Sigmoid colon (tissue), 6 donors: ENCODE measurements at regions not wholly inside any gene's neighbourhood (a gene's known extent, or its start where the extent isn't known, plus 50 kb on each side); places are given as distances from the start of the nearest gene placed in this dataset.

ENCODE experiments used
- DNase-seq: peaks from one replicate; pipeline ENCODE4 v3.0.0-alpha.2; 2019
- H3K27ac ChIP-seq, 4 donors: fragments of 200-600 bp; sonication (generic); one replicate each; pipeline ENCODE4 v1.5.1; 2016 to 2019; ENCODE audit warnings: mild to moderate bottlenecking in 1 of 4
- H3K27me3 ChIP-seq, 3 donors: fragments of 200-600 bp; sonication (generic); one replicate each; pipeline ENCODE4 v1.5.1; 2019; ENCODE audit warnings: mild to moderate bottlenecking in 1 of 3
- H3K36me3 ChIP-seq, 4 donors: fragments of 200-600 bp; sonication (generic); one replicate each; pipeline ENCODE4 v1.5.1; 2016 to 2019
- H3K4me1 ChIP-seq, 4 donors: fragments of 200-600 bp; sonication (generic); one replicate each; pipeline ENCODE4 v1.5.1; 2017 to 2019
- H3K4me3 ChIP-seq, 4 donors: fragments of 200-600 bp; sonication (generic); one replicate each; pipeline ENCODE4 v1.5.1; 2017 to 2019; ENCODE audit warnings: mild to moderate bottlenecking in 2 of 4, moderate library complexity in 1 of 4
- H3K9me3 ChIP-seq, 4 donors: fragments of 200-600 bp in 3 of 4; sonication (generic) in 3 of 4; one replicate each; pipeline versions ENCODE4 v1.5.1 to v1.6.1; 2013 to 2019
- EP300 ChIP-seq, 4 donors: sonication (generic); formaldehyde crosslinking; IDR thresholded peaks; one replicate each; pipeline ENCODE4 v1.6.1; 2017; ENCODE audit warnings: antibody characterized with exemption in 4 of 4
- POLR2A ChIP-seq, 2 donors: fragments of 450-650 bp; IDR thresholded peaks; one replicate each; pipeline ENCODE4 v1.6.1; 2016; ENCODE audit warnings: antibody characterized with exemption in 2 of 2, mild to moderate bottlenecking in 2 of 2, moderate library complexity in 2 of 2
- POLR2AphosphoS5 ChIP-seq, 4 donors: sonication (generic); formaldehyde crosslinking; IDR thresholded peaks; one replicate each; pipeline ENCODE4 v1.6.1; 2017; ENCODE audit warnings: antibody characterized with exemption in 4 of 4
- WGBS, 2 donors: extraction: QIAGEN DNeasy Blood & Tissue Kit; methylation state at CpG; one replicate each; pipeline ENCODE4 v1.1.7; 2013; 5-methylcytosine and 5-hydroxymethylcytosine counted together
- intact Hi-C: fragments of 100-400 bp; cut with DNase I; formaldehyde crosslinking; loops from one replicate; pipeline ENCODE4 v1.15.1; 2023
- TF ChIP-seq, protein P1 (sequence below), 4 experiments: fragments of 450-650 bp in 3 of 4; fragments of 200-600 bp in 1 of 4; IDR thresholded peaks; one replicate each; pipeline ENCODE4 v1.5.1; 2016 to 2019; ENCODE audit warnings: antibody characterized with exemption in 4 of 4, mild to moderate bottlenecking in 3 of 4, moderate library complexity in 2 of 4
- donor health status: healthy with polysubstance abuse.
- donor health status: healthy.

DNA sequence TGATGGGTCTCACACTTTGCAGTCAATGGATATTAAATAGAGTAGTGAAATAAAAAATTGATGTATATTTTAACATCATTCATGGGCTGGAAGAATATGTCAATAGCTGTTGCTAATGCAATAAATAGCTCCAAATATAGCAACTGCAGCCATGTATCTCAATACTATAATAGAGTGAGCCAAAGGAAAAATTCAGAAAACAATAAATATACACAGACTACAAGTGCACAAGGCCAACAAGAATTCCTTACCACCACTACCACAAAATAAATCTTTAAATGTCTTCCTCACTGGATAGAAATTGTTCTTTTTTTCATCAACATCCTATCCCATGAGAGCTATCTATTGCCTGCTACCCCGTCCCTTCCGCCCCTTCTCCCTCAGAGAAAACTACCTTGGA, 113.1 kb upstream of the TRIM24 start:
- no peak for DNase-seq
- Histone ChIP-seq H3K9me3 (peaks cover 0 to 15% (median 11%) of the 10 kb centered on the region in 4 donors), H3K36me3 (no peaks in the 10 kb centered on the region), H3K4me3 (no peak overlapping the region), H3K27me3 (no peaks in the 10 kb centered on the region), H3K4me1 (no peaks in the 10 kb centered on the region), H3K27ac (no peak overlapping the region)
- 92 to 97% methylated on average over 2 of the region's 2 CpGs for WGBS, 2 donors
- no peak for TF ChIP-seq POLR2AphosphoS5 (IDR thresholded peaks at IDR 0.05)
- no peak for TF ChIP-seq POLR2A (IDR thresholded peaks at IDR 0.05)
- TF ChIP-seq, protein P1, sequence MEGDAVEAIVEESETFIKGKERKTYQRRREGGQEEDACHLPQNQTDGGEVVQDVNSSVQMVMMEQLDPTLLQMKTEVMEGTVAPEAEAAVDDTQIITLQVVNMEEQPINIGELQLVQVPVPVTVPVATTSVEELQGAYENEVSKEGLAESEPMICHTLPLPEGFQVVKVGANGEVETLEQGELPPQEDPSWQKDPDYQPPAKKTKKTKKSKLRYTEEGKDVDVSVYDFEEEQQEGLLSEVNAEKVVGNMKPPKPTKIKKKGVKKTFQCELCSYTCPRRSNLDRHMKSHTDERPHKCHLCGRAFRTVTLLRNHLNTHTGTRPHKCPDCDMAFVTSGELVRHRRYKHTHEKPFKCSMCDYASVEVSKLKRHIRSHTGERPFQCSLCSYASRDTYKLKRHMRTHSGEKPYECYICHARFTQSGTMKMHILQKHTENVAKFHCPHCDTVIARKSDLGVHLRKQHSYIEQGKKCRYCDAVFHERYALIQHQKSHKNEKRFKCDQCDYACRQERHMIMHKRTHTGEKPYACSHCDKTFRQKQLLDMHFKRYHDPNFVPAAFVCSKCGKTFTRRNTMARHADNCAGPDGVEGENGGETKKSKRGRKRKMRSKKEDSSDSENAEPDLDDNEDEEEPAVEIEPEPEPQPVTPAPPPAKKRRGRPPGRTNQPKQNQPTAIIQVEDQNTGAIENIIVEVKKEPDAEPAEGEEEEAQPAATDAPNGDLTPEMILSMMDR (IDR thresholded peaks at IDR 0.05) = no peak
- no peak for TF ChIP-seq EP300 (IDR thresholded peaks at IDR 0.05)
- intact Hi-C loops = no loop called here

DNA sequence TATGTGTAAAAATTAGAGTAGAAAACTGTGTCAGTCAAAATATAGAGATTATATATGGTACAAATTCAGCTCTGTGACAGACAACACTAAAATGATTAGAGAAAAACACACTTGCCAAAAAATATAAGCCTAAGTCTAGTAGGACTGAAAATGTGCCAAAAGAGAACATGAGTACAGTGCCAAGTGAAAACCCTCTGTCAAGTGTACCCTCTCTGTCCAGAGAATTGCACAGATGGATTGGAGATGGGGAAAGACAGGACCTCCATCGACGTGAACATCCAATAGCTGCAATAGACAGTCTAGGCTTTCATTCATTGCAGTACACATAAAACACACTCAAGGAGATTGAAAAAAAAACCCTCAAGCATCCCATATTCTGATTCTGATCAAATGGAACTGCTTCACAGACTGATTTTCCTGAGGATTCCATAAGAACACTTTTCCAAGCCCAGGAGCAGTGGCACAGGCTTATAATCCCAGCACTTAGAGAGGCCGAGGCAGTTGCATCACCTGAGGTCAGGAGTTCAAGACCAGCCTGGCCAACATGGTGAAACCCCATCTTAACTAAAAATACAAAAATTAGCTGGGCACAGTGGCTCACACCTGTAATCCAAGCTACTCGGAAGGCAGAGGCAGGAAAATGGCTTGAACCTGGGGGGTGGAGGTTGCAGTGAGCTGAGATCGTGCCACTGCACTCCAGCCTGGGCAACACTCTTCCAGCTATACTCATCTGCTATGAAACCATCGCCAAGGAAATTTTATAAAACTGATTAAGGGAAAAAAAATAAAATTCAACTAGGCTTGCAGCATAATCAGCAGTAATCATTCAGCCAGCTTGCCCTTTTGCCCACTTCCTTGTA, 110.0 kb upstream of the TRIM24 start:
- no peak overlapping the region for H3K27ac ChIP-seq
- intact Hi-C loops = no loop called here
- DNase-seq = no peak

DNA sequence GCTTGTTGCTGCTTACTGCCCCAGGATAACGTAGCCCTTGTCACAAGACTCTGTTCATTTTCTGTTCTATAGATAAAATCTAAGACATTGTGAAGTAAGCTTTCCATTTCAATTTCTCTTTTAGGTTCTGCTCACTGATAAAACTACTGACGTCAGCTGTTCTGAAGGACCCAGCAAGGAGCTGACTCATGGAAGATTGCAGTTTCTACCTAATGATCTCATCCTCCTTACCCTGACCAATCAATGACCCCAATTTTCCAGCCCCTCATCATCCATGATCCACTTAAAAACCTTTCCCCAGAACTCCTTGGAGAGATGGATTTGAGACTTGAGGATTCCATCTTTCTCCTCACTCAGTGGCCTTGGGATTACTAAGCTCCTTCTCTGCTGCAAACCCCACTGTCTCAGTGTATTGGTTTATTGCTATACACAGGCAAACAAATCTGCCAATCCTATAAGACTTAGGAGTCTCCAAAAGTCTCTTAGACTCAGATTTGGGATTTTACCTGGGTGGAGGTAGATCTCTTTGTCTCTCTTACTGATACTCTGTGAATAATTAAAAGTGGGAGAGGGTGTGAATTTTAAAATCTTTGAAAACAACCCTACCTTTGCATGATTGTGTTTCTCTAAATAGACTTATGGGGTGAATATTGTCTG, 109.2 kb upstream of the TRIM24 start:
- H3K4me3 ChIP-seq = no peak overlapping the region
- H3K27ac ChIP-seq = no peak overlapping the region
- 82 to 83% methylated on average over 2 of the region's 2 CpGs for WGBS, 2 donors
- TF ChIP-seq EP300 (IDR thresholded peaks at IDR 0.05) = no peak
- intact Hi-C loops = no loop called here
- H3K36me3 ChIP-seq = no peaks in the 10 kb centered on the region
- no peaks in the 10 kb centered on the region for H3K27me3 ChIP-seq
- H3K4me1 ChIP-seq = no peaks in the 10 kb centered on the region
- no peak for DNase-seq
- peaks cover 0 to 13% (median 4%) of the 10 kb centered on the region in 4 donors for H3K9me3 ChIP-seq

More for the DNA sequence above, 110.0 kb upstream of the TRIM24 start:
- Histone ChIP-seq H3K4me1 (no peaks in the 10 kb centered on the region), H3K27me3 (no peaks in the 10 kb centered on the region), H3K9me3 (peaks cover 0 to 18% (median 11%) of the 10 kb centered on the region in 4 donors), H3K4me3 (no peak overlapping the region), H3K36me3 (no peaks in the 10 kb centered on the region)
- WGBS, 2 donors = 93 to 94% methylated on average over 6 of the region's 6 CpGs
- no peak for TF ChIP-seq POLR2A (IDR thresholded peaks at IDR 0.05)
- no peak for TF ChIP-seq EP300 (IDR thresholded peaks at IDR 0.05)
- TF ChIP-seq POLR2AphosphoS5 (IDR thresholded peaks at IDR 0.05) = no peak
- TF ChIP-seq, protein P1 (IDR thresholded peaks at IDR 0.05) = no peak

DNA sequence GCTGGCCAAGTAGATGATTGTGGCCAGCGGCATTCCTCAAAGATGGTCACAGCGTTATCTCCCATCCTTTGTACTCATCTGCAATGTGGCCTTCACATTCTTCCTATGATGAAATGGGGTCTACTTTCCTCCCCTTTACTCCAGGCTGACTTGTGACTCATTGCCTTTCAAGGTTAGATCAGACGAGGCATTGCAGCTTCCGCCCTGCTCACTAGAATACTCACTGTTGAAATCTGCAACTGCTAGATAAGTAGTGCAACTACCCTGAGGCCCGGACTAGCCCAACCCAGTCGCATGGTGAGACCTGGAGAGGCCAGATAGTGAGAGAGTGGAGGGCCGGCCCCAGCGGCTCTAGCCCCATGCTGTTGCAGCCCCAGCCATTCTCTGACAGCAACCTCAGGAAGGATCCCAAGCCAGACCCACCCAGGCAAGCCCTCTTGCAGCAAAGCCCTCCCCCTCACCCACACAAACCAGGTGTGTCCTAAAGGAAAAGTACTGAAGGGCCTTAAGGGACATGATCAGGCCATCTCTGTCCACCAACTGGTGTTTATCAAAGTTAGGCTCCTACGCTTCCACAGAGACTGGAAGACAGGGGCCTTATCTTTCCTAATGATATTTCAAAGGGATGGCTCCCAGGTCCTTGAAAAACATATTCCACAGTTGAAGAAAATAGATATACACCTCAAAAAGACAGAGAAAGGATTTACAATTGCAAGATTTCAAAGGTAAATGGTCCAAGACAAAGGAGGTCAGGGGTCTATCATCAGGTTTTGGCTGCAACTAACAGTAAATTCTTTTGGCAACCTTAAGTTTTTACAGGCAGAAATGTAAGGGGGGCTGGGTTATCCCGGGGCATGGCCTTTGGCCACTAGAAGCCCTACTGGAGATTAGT, 107.2 kb upstream of the TRIM24 start:
- Histone ChIP-seq H3K36me3 (no peaks in the 10 kb centered on the region), H3K4me1 (no peaks in the 10 kb centered on the region), H3K4me3 (no peak overlapping the region), H3K27ac (no peak overlapping the region), H3K27me3 (no peaks in the 10 kb centered on the region), H3K9me3 (peaks cover 0 to 8% (median 0%) of the 10 kb centered on the region in 4 donors)
- TF ChIP-seq POLR2A (IDR thresholded peaks at IDR 0.05) (no peak), POLR2AphosphoS5 (IDR thresholded peaks at IDR 0.05) (no peak), EP300 (IDR thresholded peaks at IDR 0.05) (no peak)
- TF ChIP-seq, protein P1 (IDR thresholded peaks at IDR 0.05) = no peak
- DNase-seq = no peak
- 91 to 92% methylated on average over 10 of the region's 10 CpGs for WGBS, 2 donors
- intact Hi-C loops = no loop called here
